Smooth muscle cell (in vitro differentiated cells): ENCODE measurements at regions not wholly inside any gene's neighbourhood (a gene's known extent, or its start where the extent isn't known, plus 50 kb on each side); places are given as distances from the start of the nearest gene placed in this dataset.

Experiments used
- DNase-seq: peaks from one replicate; lab custom pipeline; 2025; ENCODE audit not compliant: unreplicated experiment; lab: John Stamatoyannopoulos, UW
- H2AFZ ChIP-seq: fragments of 200-600 bp; sonication (generic); 2 replicates; pipeline ENCODE4 v1.6.0; 2016; ENCODE audit warnings: antibody characterized with exemption, low read depth, mild to moderate bottlenecking
- H3F3A ChIP-seq: fragments of 200-600 bp; sonication (generic); 2 replicates; pipeline ENCODE4 v1.6.0; 2017; ENCODE audit warnings: antibody characterized with exemption, low read depth
- H3K27ac ChIP-seq: fragments of 200-600 bp; sonication (generic); 2 replicates; pipeline ENCODE4 v1.5.1; 2016; ENCODE audit warnings: low read depth, mild to moderate bottlenecking
- H3K27me3 ChIP-seq: fragments of 200-600 bp; sonication (generic); 2 replicates; pipeline ENCODE4 v1.6.1; 2016; ENCODE audit warnings: low read depth, mild to moderate bottlenecking
- H3K36me3 ChIP-seq: fragments of 200-600 bp; sonication (generic); 2 replicates; pipeline ENCODE4 v1.5.1; 2016; ENCODE audit warnings: low read depth
- H3K4me1 ChIP-seq: fragments of 200-600 bp; sonication (generic); 2 replicates; pipeline ENCODE4 v1.5.1; 2016; ENCODE audit warnings: low read depth
- H3K4me2 ChIP-seq: fragments of 200-600 bp; sonication (generic); 2 replicates; pipeline ENCODE4 v1.6.0; 2016; ENCODE audit warnings: mild to moderate bottlenecking
- H3K4me3 ChIP-seq: fragments of 200-600 bp; sonication (generic); 2 replicates; pipeline ENCODE4 v1.5.1; 2016; ENCODE audit warnings: mild to moderate bottlenecking
- H3K79me2 ChIP-seq: fragments of 200-600 bp; sonication (generic); 2 replicates; pipeline ENCODE4 v1.6.0; 2016; ENCODE audit warnings: low read depth, mild to moderate bottlenecking
- H3K9ac ChIP-seq: fragments of 200-600 bp; sonication (generic); 2 replicates; pipeline ENCODE4 v1.6.0; 2016; ENCODE audit warnings: low read depth
- H3K9me3 ChIP-seq: fragments of 200-600 bp; sonication (generic); replicated peaks from 2 replicates; pipeline ENCODE4 v1.5.1; 2016; ENCODE audit warnings: low read depth
- H4K20me1 ChIP-seq: fragments of 200-600 bp; sonication (generic); 2 replicates; pipeline ENCODE4 v1.6.0; 2016; ENCODE audit warnings: low read depth
- CTCF ChIP-seq: fragments of 200-600 bp; sonication (generic); IDR thresholded peaks from 2 replicates; pipeline ENCODE4 v1.5.1; 2017; ENCODE audit warnings: borderline replicate concordance, mild to moderate bottlenecking, antibody characterized with exemption; ENCODE audit not compliant: insufficient read depth, poor library complexity, severe bottlenecking
- WGBS: methylation state at CpG from one replicate; pipeline ENCODE4 v1.1.7; 2016; ENCODE audit warnings: low lambda C conversion rate; 5-methylcytosine and 5-hydroxymethylcytosine counted together

GRCh38 chr7:118575393-118575948 is 351.0 kb downstream of the ANKRD7 start:
- 89% methylated on average over 1 of the region's 1 CpG for WGBS

GRCh38 chr7:118580743-118581382 is 356.4 kb downstream of the ANKRD7 start:
- WGBS = 49% methylated on average over 3 of the region's 3 CpGs
- Histone ChIP-seq H3F3A (no peaks in the 10 kb centered on the region), H3K27me3 (no peaks in the 10 kb centered on the region), H2AFZ (no peak overlapping the region), H3K9ac (no peak overlapping the region), H3K36me3 (no peaks in the 10 kb centered on the region), H3K27ac (no peak overlapping the region), H3K4me1 (no peaks in the 10 kb centered on the region), H3K4me2 (no peak overlapping the region), H3K79me2 (no peaks in the 10 kb centered on the region), H3K4me3 (no peak overlapping the region), H4K20me1 (no peaks in the 10 kb centered on the region), H3K9me3 (no peaks in the 10 kb centered on the region)
- TF ChIP-seq CTCF = no peak
- DNase-seq = no peak

More at GRCh38 chr7:118575393-118575948, 351.0 kb downstream of the ANKRD7 start:
- H3K4me3 ChIP-seq = no peak overlapping the region
- H3K79me2 ChIP-seq = no peaks in the 10 kb centered on the region
- H3K36me3 ChIP-seq = no peaks in the 10 kb centered on the region
- no peak overlapping the region for H3K4me2 ChIP-seq
- no peak overlapping the region for H3K27ac ChIP-seq
- no peak for TF ChIP-seq CTCF
- H3K9ac ChIP-seq = no peak overlapping the region
- H2AFZ ChIP-seq = no peak overlapping the region
- no peak for DNase-seq
- H3F3A ChIP-seq = no peaks in the 10 kb centered on the region
- H4K20me1 ChIP-seq = no peaks in the 10 kb centered on the region
- H3K4me1 ChIP-seq = no peaks in the 10 kb centered on the region
- no peaks in the 10 kb centered on the region for H3K9me3 ChIP-seq
- no peaks in the 10 kb centered on the region for H3K27me3 ChIP-seq

GRCh38 chr7:118583641-118584040 is 359.1 kb downstream of the ANKRD7 start:
- H3K79me2 ChIP-seq = no peaks in the 10 kb centered on the region
- H3K27ac ChIP-seq = no peak overlapping the region
- DNase-seq = no peak
- H3K4me1 ChIP-seq = no peaks in the 10 kb centered on the region
- H3K4me2 ChIP-seq = no peak overlapping the region
- H3F3A ChIP-seq = no peaks in the 10 kb centered on the region
- no peaks in the 10 kb centered on the region for H3K27me3 ChIP-seq
- H3K9me3 ChIP-seq = no peaks in the 10 kb centered on the region
- H2AFZ ChIP-seq = no peak overlapping the region
- no peaks in the 10 kb centered on the region for H4K20me1 ChIP-seq
- 94% methylated on average over 1 of the region's 1 CpG for WGBS
- no peak overlapping the region for H3K9ac ChIP-seq
- no peak for TF ChIP-seq CTCF
- H3K36me3 ChIP-seq = no peaks in the 10 kb centered on the region
- H3K4me3 ChIP-seq = no peak overlapping the region

- no peaks in the 10 kb centered on the region for H3K4me1 ChIP-seq
- no peak overlapping the region for H2AFZ ChIP-seq
- WGBS = 71% methylated on average over 1 of the region's 1 CpG
- H3K4me3 ChIP-seq = no peak overlapping the region
- H3K4me2 ChIP-seq = no peak overlapping the region
- no peak for TF ChIP-seq CTCF
- no peaks in the 10 kb centered on the region for H3K79me2 ChIP-seq
- H3F3A ChIP-seq = no peaks in the 10 kb centered on the region
- H3K27ac ChIP-seq = no peak overlapping the region
- H3K36me3 ChIP-seq = no peaks in the 10 kb centered on the region
- no peak overlapping the region for H3K9ac ChIP-seq
- H3K9me3 ChIP-seq = no peaks in the 10 kb centered on the region
- H3K27me3 ChIP-seq = no peaks in the 10 kb centered on the region
- H4K20me1 ChIP-seq = no peaks in the 10 kb centered on the region
- DNase-seq = no peak
Measured at GRCh38 chr7:118586248-118586647, 361.7 kb downstream of the ANKRD7 start.
